Muscle of leg (tissue), 3 donors: ENCODE measurements at regions not wholly inside any gene's neighbourhood (a gene's known extent, or its start where the extent isn't known, plus 50 kb on each side); places are given as distances from the start of the nearest gene placed in this dataset.
"Not testable (repeated sequence)": the region's sequence is repeated elsewhere in the genome, so short reads cannot be mapped to it uniquely, and the experiment has no call there.

Experiments
- DNase-seq: peaks from one replicate; pipeline ENCODE4 v3.0.0; 2013
- H3K27ac ChIP-seq: one replicate; pipeline ENCODE4 v1.5.1; 2013; ENCODE audit warnings: mild to moderate bottlenecking, low read length, control low read depth
- H3K27me3 ChIP-seq: one replicate; pipeline ENCODE4 v1.6.1; 2013; ENCODE audit warnings: low read length; ENCODE audit not compliant: control insufficient read depth, insufficient read depth
- H3K36me3 ChIP-seq: one replicate; pipeline ENCODE4 v1.6.1; 2013; ENCODE audit warnings: low read length; ENCODE audit not compliant: control insufficient read depth, insufficient read depth
- H3K4me1 ChIP-seq: one replicate; pipeline ENCODE4 v1.6.1; 2013; ENCODE audit warnings: low read length; ENCODE audit not compliant: control insufficient read depth, insufficient read depth
- H3K4me3 ChIP-seq: one replicate; pipeline ENCODE4 v1.5.1; 2013; ENCODE audit warnings: low read length, control low read depth
- H3K9me3 ChIP-seq: replicated peaks from 2 replicates; pipeline ENCODE4 v1.6.1; 2013; ENCODE audit warnings: low read depth, low read length; ENCODE audit not compliant: control insufficient read depth
- WGBS: methylation state at CpG from one replicate; pipeline ENCODE4 v1.1.5; 2013; ENCODE audit warnings: missing lambda C conversion rate; ENCODE audit not compliant: insufficient coverage; 5-methylcytosine and 5-hydroxymethylcytosine counted together

DNA sequence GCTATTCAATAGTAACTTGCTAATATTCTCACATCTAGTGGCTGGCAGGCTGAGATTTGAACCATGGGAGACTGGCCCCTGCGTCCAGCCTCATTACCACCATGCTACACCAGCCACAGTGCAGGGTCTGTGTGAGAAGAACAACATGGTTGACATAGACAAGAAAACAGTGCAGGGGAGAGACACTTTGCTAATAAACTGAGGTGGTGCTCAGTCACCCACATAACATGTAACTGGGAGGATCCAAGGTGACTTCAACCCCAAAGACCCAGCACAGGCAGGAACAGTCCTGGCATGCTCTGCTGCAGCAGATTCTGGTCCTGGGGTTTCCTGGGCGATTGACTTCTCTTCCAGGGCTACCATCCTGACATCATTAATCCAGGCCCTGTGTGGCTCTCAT is 143.1 kb downstream of the CSNK2A3 start:
- Histone ChIP-seq H3K27ac (no peak overlapping the region), H3K9me3 (no peaks in the 10 kb centered on the region), H3K36me3 (no peaks in the 10 kb centered on the region), H3K27me3 (no peaks in the 10 kb centered on the region), H3K4me1 (peaks cover 2% of the 10 kb centered on the region), H3K4me3 (no peak overlapping the region)
- DNase-seq: no peak
- no CpG with 5 or more reads among the region's 2 CpGs for WGBS

DNA sequence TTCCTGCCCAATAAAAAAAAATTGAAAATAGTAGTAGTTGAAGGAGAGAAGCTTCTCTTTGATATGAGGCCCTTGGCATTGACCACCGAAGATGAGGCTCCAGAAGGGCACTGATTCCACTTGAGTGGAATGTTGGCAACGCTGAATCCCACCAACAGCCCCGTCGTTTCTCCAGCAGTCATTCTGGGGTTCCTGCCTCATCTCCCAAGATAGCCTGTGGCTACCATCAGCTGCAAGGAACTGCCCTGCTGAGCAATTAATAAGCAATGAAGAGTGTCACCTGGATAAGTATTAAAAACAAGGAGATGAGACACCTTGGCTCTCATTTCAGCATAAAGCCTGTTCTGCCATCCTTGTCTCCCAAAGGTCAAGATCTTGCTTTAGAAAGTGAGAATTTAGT is 144.1 kb downstream of the CSNK2A3 start:
- Histone ChIP-seq H3K4me3 (no peak overlapping the region), H3K36me3 (no peaks in the 10 kb centered on the region), H3K4me1 (peaks cover 2% of the 10 kb centered on the region), H3K27ac (no peak overlapping the region), H3K27me3 (no peaks in the 10 kb centered on the region), H3K9me3 (no peaks in the 10 kb centered on the region)
- no peak for DNase-seq
- 95% methylated on average over 2 of the region's 4 CpGs for WGBS

DNA sequence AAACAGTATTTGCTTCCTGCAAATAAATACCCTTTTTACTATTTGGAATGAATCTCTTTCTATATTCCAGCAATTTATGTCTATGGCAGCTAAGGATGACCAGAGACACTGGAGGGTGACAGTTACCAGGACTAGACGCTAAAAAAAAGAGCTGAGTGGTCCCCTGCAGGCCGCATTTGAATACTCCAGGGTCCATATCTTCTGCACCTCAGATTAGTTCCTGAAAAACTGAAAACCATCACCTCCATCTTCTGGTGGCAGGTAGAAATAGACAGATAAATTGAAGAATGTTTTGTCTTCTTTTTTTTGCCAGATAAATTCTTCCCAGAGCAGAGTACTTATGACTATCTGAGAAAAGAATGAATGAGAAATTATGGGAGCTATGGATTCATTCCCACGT is 145.6 kb downstream of the CSNK2A3 start:
- Histone ChIP-seq H3K27ac (no peak overlapping the region), H3K27me3 (peaks cover 2% of the 10 kb centered on the region), H3K4me1 (peaks cover 2% of the 10 kb centered on the region), H3K9me3 (peaks cover 6% of the 10 kb centered on the region), H3K4me3 (no peak overlapping the region), H3K36me3 (no peaks in the 10 kb centered on the region)
- DNase-seq: no peak
- no CpG with 5 or more reads among the region's 3 CpGs for WGBS

DNA sequence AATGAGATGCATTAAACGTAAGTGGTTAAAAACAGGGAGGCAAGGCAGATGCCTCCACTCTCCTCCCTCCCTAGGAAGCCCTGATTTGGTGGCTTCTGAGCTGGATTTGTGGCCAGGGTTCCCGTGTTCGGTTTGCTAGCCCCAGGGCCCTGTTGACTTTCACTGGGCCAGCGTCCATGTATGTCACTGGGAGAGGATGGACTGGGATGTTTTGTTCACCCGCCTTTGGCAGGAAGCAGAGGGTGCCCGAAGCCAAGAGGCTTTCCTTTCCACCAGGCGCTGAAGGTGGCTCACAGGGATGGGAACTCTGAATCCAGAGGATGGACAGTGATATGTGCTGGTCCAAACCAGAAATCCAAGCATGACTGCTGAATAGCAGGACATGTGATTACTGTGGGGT is 146.6 kb downstream of the CSNK2A3 start:
- no peak overlapping the region for H3K4me3 ChIP-seq
- no peak overlapping the region for H3K27ac ChIP-seq
- H3K9me3 ChIP-seq: peaks cover 8% of the 10 kb centered on the region
- WGBS: 80% methylated on average over 5 of the region's 7 CpGs
- no peaks in the 10 kb centered on the region for H3K36me3 ChIP-seq
- H3K4me1 ChIP-seq: peaks cover 2% of the 10 kb centered on the region
- no peak for DNase-seq
- peaks cover 2% of the 10 kb centered on the region for H3K27me3 ChIP-seq

DNA sequence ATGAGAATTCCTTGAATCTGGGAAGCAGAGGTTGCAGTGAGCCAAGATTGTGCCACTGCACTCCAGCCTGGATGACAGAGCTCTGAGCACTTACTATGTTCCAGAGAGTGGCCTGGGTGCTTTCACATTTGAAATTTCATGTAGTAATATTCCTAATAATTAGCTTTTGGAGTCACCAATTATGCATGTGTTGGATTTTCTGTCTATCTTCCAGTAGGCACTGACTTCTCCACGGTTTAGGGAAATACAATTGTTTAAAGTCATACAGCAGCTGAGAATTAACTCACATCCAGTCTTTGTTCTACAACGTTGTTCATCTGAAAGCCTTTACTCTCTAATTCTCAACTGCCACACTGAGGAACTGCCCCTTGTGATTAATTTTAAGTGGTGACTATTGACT is 150.2 kb downstream of the CSNK2A3 start:
- WGBS: no CpG with 5 or more reads among the region's 2 CpGs
- no peaks in the 10 kb centered on the region for H3K36me3 ChIP-seq
- H3K4me1 ChIP-seq: no peaks in the 10 kb centered on the region

DNA sequence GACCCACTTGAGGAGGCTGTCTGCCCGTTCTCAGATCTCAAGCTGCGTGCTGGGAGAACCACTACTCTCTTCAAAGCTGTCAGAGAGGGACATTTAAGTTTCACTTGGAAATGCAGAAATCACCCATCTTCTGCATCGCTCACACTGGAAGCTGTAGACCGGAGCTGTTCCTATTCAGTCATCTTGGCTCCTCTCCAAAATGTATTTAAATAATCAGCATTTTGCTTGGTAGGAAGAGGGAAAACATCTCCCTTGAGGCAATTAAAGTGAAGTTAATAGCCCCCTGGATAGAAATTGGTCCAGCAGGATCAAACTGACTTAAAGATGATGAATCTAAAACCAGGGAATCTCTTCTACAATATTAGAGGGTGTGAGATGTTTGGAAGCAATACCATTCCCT is 151.7 kb downstream of the CSNK2A3 start:
- H3K27ac ChIP-seq, H3K36me3 ChIP-seq, DNase-seq, H3K4me1 ChIP-seq, H3K4me3 ChIP-seq, H3K9me3 ChIP-seq, H3K27me3 ChIP-seq: not testable (repeated sequence)
- 70% methylated on average over 2 of the region's 4 CpGs for WGBS

More for the DNA sequence above, 150.2 kb downstream of the CSNK2A3 start:
- Histone ChIP-seq H3K4me3 (no peak overlapping the region), H3K27me3 (peaks cover 2% of the 10 kb centered on the region), H3K27ac (no peak overlapping the region), H3K9me3 (peaks cover 8% of the 10 kb centered on the region)
- DNase-seq: no peak

DNA sequence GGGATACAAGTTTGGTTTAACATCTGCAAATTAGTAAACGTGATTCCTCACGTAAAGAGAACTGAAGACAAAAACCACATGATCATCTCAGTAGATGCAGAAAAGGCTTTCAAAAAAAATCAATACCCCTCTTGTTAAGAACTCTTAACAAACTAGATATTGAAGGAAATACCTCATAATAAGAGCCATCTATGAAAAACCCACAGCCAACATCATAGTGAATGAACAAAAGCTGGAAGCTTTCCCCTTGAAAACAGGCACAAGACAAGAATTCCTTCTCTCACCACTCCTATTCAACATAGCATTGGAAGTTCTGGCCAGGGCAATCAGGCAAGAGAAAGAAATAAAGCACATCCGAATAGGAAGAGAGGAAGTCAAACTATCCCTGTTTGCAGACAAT is 160.5 kb downstream of the CSNK2A3 start:
- no peak overlapping the region for H3K4me3 ChIP-seq
- H3K36me3 ChIP-seq: no peaks in the 10 kb centered on the region
- H3K9me3 ChIP-seq: peaks cover 6% of the 10 kb centered on the region
- WGBS: no CpG with 5 or more reads among the region's 3 CpGs
- no peak for DNase-seq
- peaks cover 3% of the 10 kb centered on the region for H3K4me1 ChIP-seq
- H3K27ac ChIP-seq: no peak overlapping the region
- H3K27me3 ChIP-seq: no peaks in the 10 kb centered on the region

DNA sequence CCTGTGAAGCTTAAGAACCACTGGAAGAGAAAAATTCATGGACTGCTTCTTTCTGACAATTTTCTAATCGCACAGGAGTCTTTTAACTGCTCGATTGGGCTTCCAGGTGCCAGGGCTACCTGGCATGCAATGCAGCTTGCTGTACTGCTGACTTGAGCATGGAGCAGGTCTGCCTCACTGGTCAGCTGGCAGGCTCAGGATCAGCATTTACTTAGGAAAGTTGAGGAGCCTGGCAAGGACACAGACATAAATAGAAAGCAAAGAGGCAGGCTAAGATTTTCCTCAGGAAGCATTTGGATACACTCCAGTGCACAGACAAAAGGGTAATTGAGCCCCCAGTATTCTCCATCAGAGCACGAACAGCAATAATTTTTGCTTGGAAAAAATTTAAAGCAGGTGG is 163.5 kb downstream of the CSNK2A3 start:
- Histone ChIP-seq H3K27ac (peak overlapping the region; percentile 45), H3K9me3 (peaks cover 6% of the 10 kb centered on the region), H3K27me3 (no peaks in the 10 kb centered on the region), H3K36me3 (no peaks in the 10 kb centered on the region), H3K4me1 (peaks cover 3% of the 10 kb centered on the region), H3K4me3 (no peak overlapping the region)
- WGBS: 96% methylated on average over 2 of the region's 3 CpGs
- peak; percentile 68 for DNase-seq

DNA sequence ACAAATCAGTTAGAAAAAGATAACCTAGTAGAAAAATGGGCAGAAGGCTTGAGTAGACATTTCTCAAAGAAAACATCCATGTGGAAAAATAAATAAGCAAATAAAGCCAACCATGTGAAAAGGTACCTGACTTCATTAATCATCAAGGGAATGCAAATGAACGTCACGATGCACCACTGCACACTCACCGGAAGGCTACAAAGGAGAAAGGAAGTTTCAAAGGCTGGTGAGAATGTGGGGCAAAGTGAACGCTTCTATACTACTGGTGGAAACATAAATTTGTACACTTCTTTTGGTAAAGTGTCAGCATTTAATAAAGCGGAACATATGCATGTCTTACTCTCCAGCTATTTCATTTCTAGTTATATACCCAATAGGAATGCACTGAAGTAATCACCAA is 166.8 kb downstream of the CSNK2A3 start:
- Histone ChIP-seq H3K27me3 (no peaks in the 10 kb centered on the region), H3K4me3 (no peak overlapping the region)
- WGBS: no CpG with 5 or more reads among the region's 5 CpGs

DNA sequence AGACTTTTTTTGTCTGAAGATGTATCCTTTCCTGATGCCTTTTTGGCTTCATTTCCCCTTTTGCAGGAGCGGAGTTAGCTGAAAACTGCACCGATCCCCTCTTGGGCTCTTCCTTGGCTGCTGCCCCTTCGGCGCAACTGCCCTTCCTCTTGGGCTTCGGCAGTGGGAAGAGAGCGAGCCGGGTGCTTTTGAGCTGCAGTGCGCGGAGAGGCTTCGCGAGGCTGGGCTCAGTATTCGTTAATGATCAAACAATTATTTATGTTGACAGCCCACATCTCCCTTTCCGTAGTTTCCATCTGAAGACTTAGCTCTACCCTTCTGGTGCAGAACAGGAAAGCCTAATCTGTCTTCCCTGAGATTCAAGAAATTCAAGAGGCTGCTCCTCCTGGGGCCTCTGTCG is 170.8 kb downstream of the CSNK2A3 start:
- Histone ChIP-seq H3K27ac (no peak overlapping the region), H3K9me3 (no peaks in the 10 kb centered on the region), H3K36me3 (no peaks in the 10 kb centered on the region), H3K4me3 (no peak overlapping the region), H3K27me3 (no peaks in the 10 kb centered on the region), H3K4me1 (peaks cover 13% of the 10 kb centered on the region)
- DNase-seq: no peak
- 76% methylated on average over 10 of the region's 14 CpGs for WGBS

More for the DNA sequence above, 166.8 kb downstream of the CSNK2A3 start:
- no peak for DNase-seq
- Histone ChIP-seq H3K27ac (no peak overlapping the region), H3K36me3 (no peaks in the 10 kb centered on the region), H3K9me3 (no peaks in the 10 kb centered on the region), H3K4me1 (peaks cover 3% of the 10 kb centered on the region)
